Gastrocnemius medialis (tissue), 4 donors: ENCODE measurements at regions not wholly inside any gene's neighbourhood (a gene's known extent, or its start where the extent isn't known, plus 50 kb on each side); places are given as distances from the start of the nearest gene placed in this dataset.

ENCODE experiments used
- POLR2A ChIP-seq, 2 donors: fragments of 450-650 bp; IDR thresholded peaks; one replicate each; pipeline ENCODE4 v1.6.1; 2017; ENCODE audit warnings: antibody characterized with exemption in 2 of 2, mild to moderate bottlenecking in 2 of 2, moderate library complexity in 2 of 2
- TF ChIP-seq, protein P1 (sequence below), 5 experiments: fragments of 450-650 bp in 3 of 5; fragments of 200-600 bp in 2 of 5; sonication (generic) in 2 of 5; IDR thresholded peaks in 4 of 5; conservative IDR thresholded peaks in 1 of 5; 1 replicate in 4 of 5; 2 replicates in 1 of 5; pipeline ENCODE4 v1.5.1; 2016 to 2019; ENCODE audit warnings: antibody characterized with exemption in 5 of 5, mild to moderate bottlenecking in 3 of 5, moderate library complexity in 3 of 5

- TF ChIP-seq, protein P1, sequence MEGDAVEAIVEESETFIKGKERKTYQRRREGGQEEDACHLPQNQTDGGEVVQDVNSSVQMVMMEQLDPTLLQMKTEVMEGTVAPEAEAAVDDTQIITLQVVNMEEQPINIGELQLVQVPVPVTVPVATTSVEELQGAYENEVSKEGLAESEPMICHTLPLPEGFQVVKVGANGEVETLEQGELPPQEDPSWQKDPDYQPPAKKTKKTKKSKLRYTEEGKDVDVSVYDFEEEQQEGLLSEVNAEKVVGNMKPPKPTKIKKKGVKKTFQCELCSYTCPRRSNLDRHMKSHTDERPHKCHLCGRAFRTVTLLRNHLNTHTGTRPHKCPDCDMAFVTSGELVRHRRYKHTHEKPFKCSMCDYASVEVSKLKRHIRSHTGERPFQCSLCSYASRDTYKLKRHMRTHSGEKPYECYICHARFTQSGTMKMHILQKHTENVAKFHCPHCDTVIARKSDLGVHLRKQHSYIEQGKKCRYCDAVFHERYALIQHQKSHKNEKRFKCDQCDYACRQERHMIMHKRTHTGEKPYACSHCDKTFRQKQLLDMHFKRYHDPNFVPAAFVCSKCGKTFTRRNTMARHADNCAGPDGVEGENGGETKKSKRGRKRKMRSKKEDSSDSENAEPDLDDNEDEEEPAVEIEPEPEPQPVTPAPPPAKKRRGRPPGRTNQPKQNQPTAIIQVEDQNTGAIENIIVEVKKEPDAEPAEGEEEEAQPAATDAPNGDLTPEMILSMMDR (IDR thresholded peaks at IDR 0.05 in 4 of 5, conservative IDR thresholded peaks at IDR 0.05 in 1 of 5) = no peak
- no peak for TF ChIP-seq POLR2A (IDR thresholded peaks at IDR 0.05)
Observed at GRCh38 chr10:29790207-29790606, 155.4 kb upstream of the SVIL start.
